Testis (tissue), 2 donors: ENCODE measurements at regions not wholly inside any gene's neighbourhood (a gene's known extent, or its start where the extent isn't known, plus 50 kb on each side); places are given as distances from the start of the nearest gene placed in this dataset.
"Not testable (repeated sequence)": the region's sequence is repeated elsewhere in the genome, so short reads cannot be mapped to it uniquely, and the experiment has no call there.

Experiments
- CTCF ChIP-seq, 3 experiments: fragments of 450-650 bp in 2 of 3; fragments of 200-600 bp in 1 of 3; sonication (generic) in 1 of 3; IDR thresholded peaks; one replicate each; pipeline ENCODE4 v1.5.1; 2016 to 2019; ENCODE audit warnings: antibody characterized with exemption in 3 of 3, mild to moderate bottlenecking in 2 of 3, moderate library complexity in 1 of 3
- POLR2A ChIP-seq: fragments of 450-650 bp; IDR thresholded peaks from one replicate; pipeline ENCODE4 v1.6.1; 2017; ENCODE audit warnings: antibody characterized with exemption, mild to moderate bottlenecking, moderate library complexity

- not testable (repeated sequence) for TF ChIP-seq CTCF (IDR thresholded peaks at IDR 0.05); POLR2A
These were observed 100.6 kb upstream of the LRPAP1 start for GRCh38 chr4:3632794-3633193.
